H1 (cell line): ENCODE measurements at regions not wholly inside any gene's neighbourhood (a gene's known extent, or its start where the extent isn't known, plus 50 kb on each side); places are given as distances from the start of the nearest gene placed in this dataset.

Source experiments
- CTCF ChIA-PET: fragments of 300-600 bp; sonication (Branson Sonifier 250); formaldehyde crosslinking; loops from one replicate; lab custom pipeline; 2021; ENCODE audit not compliant: partially characterized antibody; lab: Charles Lee
- POLR2A ChIA-PET: fragments of 300-600 bp; sonication (Branson Sonifier 250); formaldehyde crosslinking; loops from one replicate; lab custom pipeline; 2021; ENCODE audit warnings: inconsistent platforms; ENCODE audit not compliant: partially characterized antibody; lab: Charles Lee
- DNase-seq, 2 experiments: peaks; one replicate each; pipeline versions ENCODE4 v3.0.0 to v3.0.0-alpha.2; 2010 to 2022; ENCODE audit warnings: low spot score in 2 of 2, low read depth in 1 of 2, mixed read lengths in 1 of 2
- FAIRE-seq: peaks from 2 replicates; lab custom pipeline; 2011; peaks lifted over from hg19 to GRCh38; lab: Jason Lieb, UNC
- H2AFZ ChIP-seq: 2 replicates; pipeline ENCODE4 v1.8.1; 2012; ENCODE audit warnings: low read length, inconsistent platforms
- H2AK5ac ChIP-seq: 2 replicates; pipeline ENCODE4 v1.6.1; 2013; ENCODE audit warnings: low read depth, low read length
- H2BK120ac ChIP-seq: replicated peaks from 2 replicates; pipeline ENCODE3; 2013; ENCODE audit warnings: low read depth, low read length, inconsistent platforms
- H2BK12ac ChIP-seq: 2 replicates; pipeline ENCODE4 v1.6.1; 2013; ENCODE audit warnings: low read depth, low read length
- H2BK15ac ChIP-seq: 2 replicates; pipeline ENCODE4 v1.6.1; 2013; ENCODE audit warnings: low read length
- H2BK20ac ChIP-seq: 2 replicates; pipeline ENCODE4 v1.6.1; 2013; ENCODE audit warnings: low read length
- H2BK5ac ChIP-seq: 2 replicates; pipeline ENCODE4 v1.6.1; 2013; ENCODE audit warnings: low read depth, low read length
- H3K14ac ChIP-seq: 2 replicates; pipeline ENCODE4 v1.6.1; 2013; ENCODE audit warnings: inconsistent platforms; ENCODE audit not compliant: insufficient read length
- H3K18ac ChIP-seq: 2 replicates; pipeline ENCODE4 v1.6.1; 2013; ENCODE audit warnings: low read length; ENCODE audit errors: extremely low read depth
- H3K23ac ChIP-seq: 2 replicates; pipeline ENCODE4 v1.6.1; 2013; ENCODE audit warnings: inconsistent platforms; ENCODE audit not compliant: insufficient read length
- H3K23me2 ChIP-seq: 2 replicates; pipeline ENCODE4 v1.6.1; 2013; ENCODE audit warnings: low read depth, low read length
- H3K27ac ChIP-seq: 2 replicates; pipeline ENCODE4 v1.6.1; 2011; ENCODE audit warnings: low read depth, low read length, inconsistent platforms
- H3K27me3 ChIP-seq, 4 experiments: replicated peaks in 1 of 4; 1 replicate in 1 of 4; 2 replicates in 3 of 4; pipeline versions ENCODE4 v1.6.1 to v1.8.1; 2011 to 2013; ENCODE audit warnings: low read length in 3 of 4, mild to moderate bottlenecking in 3 of 4, inconsistent platforms in 2 of 4, mixed read lengths in 2 of 4, moderate library complexity in 1 of 4; ENCODE audit not compliant: control insufficient read depth in 3 of 4, insufficient read depth in 3 of 4; ENCODE audit errors: extremely low read depth in 1 of 4
- H3K36me3 ChIP-seq, 4 experiments: 2 replicates each; pipeline versions ENCODE4 v1.6.1 to v1.8.1; 2011 to 2013; ENCODE audit warnings: mild to moderate bottlenecking in 4 of 4, low read length in 3 of 4, moderate library complexity in 2 of 4, control low read depth in 1 of 4, inconsistent platforms in 1 of 4; ENCODE audit not compliant: insufficient read depth in 4 of 4, control insufficient read depth in 2 of 4
- H3K4ac ChIP-seq: replicated peaks from 2 replicates; pipeline ENCODE3; 2013; ENCODE audit warnings: low read length, low read depth, mixed read lengths, inconsistent platforms; ENCODE audit not compliant: insufficient read length
- H3K4me1 ChIP-seq, 4 experiments: replicated peaks in 1 of 4; 1 replicate in 1 of 4; 2 replicates in 3 of 4; pipeline versions ENCODE4 v1.6.1 to v1.8.1; 2011 to 2013; ENCODE audit warnings: low read length in 3 of 4, inconsistent platforms in 2 of 4, mixed read lengths in 1 of 4; ENCODE audit not compliant: insufficient read depth in 4 of 4, control insufficient read depth in 3 of 4
- H3K4me2 ChIP-seq, 2 experiments: 2 replicates each; pipeline versions ENCODE4 v1.6.1 to v1.8.1; 2011 to 2013; ENCODE audit warnings: low read depth in 2 of 2, low read length in 2 of 2, control low read depth in 1 of 2, inconsistent platforms in 1 of 2, mild to moderate bottlenecking in 1 of 2; ENCODE audit not compliant: insufficient read depth in 1 of 2
- H3K4me3 ChIP-seq, 4 experiments: fragments of 200-600, 300-600 bp in 1 of 4; sonication (generic), shearing (Covaris generic), sonication (Bioruptor Twin) in 1 of 4; 2 replicates each; pipeline versions ENCODE4 v1.5.1 to v1.8.1; 2011 to 2016; ENCODE audit warnings: low read length in 4 of 4, low read depth in 3 of 4, control low read depth in 2 of 4, inconsistent platforms in 2 of 4, mild to moderate bottlenecking in 2 of 4, mixed read lengths in 1 of 4, moderate library complexity in 1 of 4; ENCODE audit not compliant: insufficient read depth in 2 of 4; ENCODE audit errors: extremely low read depth in 1 of 4
- H3K56ac ChIP-seq: replicated peaks from 2 replicates; pipeline ENCODE3; 2013; ENCODE audit warnings: low read depth, mild to moderate bottlenecking, mixed read lengths, low read length, inconsistent platforms; ENCODE audit not compliant: insufficient read length
- H3K79me1 ChIP-seq: 2 replicates; pipeline ENCODE4 v1.6.1; 2013; ENCODE audit warnings: low read depth, low read length, control low read depth
- H3K79me2 ChIP-seq, 2 experiments: 2 replicates each; pipeline versions ENCODE4 v1.6.1 to v1.8.1; 2012 to 2013; ENCODE audit warnings: low read length in 2 of 2, mild to moderate bottlenecking in 2 of 2, inconsistent platforms in 1 of 2; ENCODE audit not compliant: insufficient read depth in 2 of 2, control insufficient read depth in 1 of 2
- H3K9ac ChIP-seq, 4 experiments: replicated peaks in 1 of 4; 1 replicate in 1 of 4; 2 replicates in 3 of 4; pipeline versions ENCODE4 v1.6.1 to v1.8.1; 2011 to 2013; ENCODE audit warnings: low read depth in 3 of 4, low read length in 3 of 4, control low read depth in 2 of 4, mild to moderate bottlenecking in 2 of 4, moderate library complexity in 2 of 4, inconsistent platforms in 1 of 4; ENCODE audit errors: extremely low read depth in 1 of 4
- H3K9me3 ChIP-seq, 2 experiments: 2 replicates each; pipeline versions ENCODE4 v1.6.1 to v1.8.1; 2012 to 2013; ENCODE audit warnings: mild to moderate bottlenecking in 2 of 2, moderate library complexity in 2 of 2, control low read depth in 1 of 2, inconsistent platforms in 1 of 2, low read depth in 1 of 2, low read length in 1 of 2, mixed read lengths in 1 of 2; ENCODE audit not compliant: insufficient read depth in 2 of 2
- H4K20me1 ChIP-seq, 2 experiments: replicated peaks in 1 of 2; 2 replicates each; pipeline versions ENCODE3 to v1.8.1; 2011 to 2013; ENCODE audit warnings: inconsistent platforms in 2 of 2, low read length in 2 of 2, mild to moderate bottlenecking in 1 of 2; ENCODE audit not compliant: insufficient read depth in 2 of 2, control insufficient read depth in 1 of 2
- H4K5ac ChIP-seq: 2 replicates; pipeline ENCODE4 v1.6.1; 2013; ENCODE audit warnings: low read length, low read depth, mixed read lengths, inconsistent platforms; ENCODE audit not compliant: insufficient read length
- H4K8ac ChIP-seq: 2 replicates; pipeline ENCODE4 v1.8.0; 2013; ENCODE audit warnings: mild to moderate bottlenecking, moderate library complexity, low read length, inconsistent platforms; ENCODE audit not compliant: insufficient read depth; ENCODE audit errors: extremely low read depth
- H4K91ac ChIP-seq: replicated peaks from 2 replicates; pipeline ENCODE3; 2013; ENCODE audit warnings: low read length, mixed read lengths, inconsistent platforms; ENCODE audit not compliant: insufficient read length
- ATF3 ChIP-seq: IDR thresholded peaks from 2 replicates; pipeline ENCODE4 v1.6.1; 2011; ENCODE audit warnings: low read depth, mild to moderate bottlenecking, low read length; ENCODE audit not compliant: insufficient read depth
- BACH1 ChIP-seq: IDR thresholded peaks from 2 replicates; pipeline ENCODE4 v1.6.1; 2012; ENCODE audit warnings: low read length, improper control_type of control experiment
- CREB1 ChIP-seq: IDR thresholded peaks from 2 replicates; pipeline ENCODE4 v1.6.1; 2012; ENCODE audit warnings: inconsistent platforms
- CTCF ChIP-seq, 3 experiments: IDR thresholded peaks; 1 replicate in 2 of 3; 2 replicates in 1 of 3; pipeline versions ENCODE4 v1.5.1 to v1.6.1; 2011; ENCODE audit warnings: low read length in 3 of 3, mild to moderate bottlenecking in 3 of 3, inconsistent platforms in 2 of 3, low read depth in 1 of 3, moderate library complexity in 1 of 3; ENCODE audit not compliant: insufficient read depth in 1 of 3; ENCODE audit errors: control extremely low read depth in 1 of 3
- GTF2F1 ChIP-seq: IDR thresholded peaks from 2 replicates; pipeline ENCODE4 v1.6.1; 2012; ENCODE audit warnings: low read depth, low read length, improper control_type of control experiment, borderline replicate concordance
- KDM4A ChIP-seq: IDR thresholded peaks from one replicate; pipeline ENCODE4 v1.7.1; 2012; ENCODE audit warnings: low read depth, mild to moderate bottlenecking, moderate library complexity, low read length, inconsistent platforms; ENCODE audit not compliant: severe bottlenecking
- MAX ChIP-seq: IDR thresholded peaks from 2 replicates; pipeline ENCODE4 v1.6.1; 2012; ENCODE audit warnings: inconsistent platforms
- NANOG ChIP-seq: IDR thresholded peaks from 2 replicates; pipeline ENCODE4 v1.6.1; 2011; ENCODE audit warnings: low read length, low read depth, mild to moderate bottlenecking, inconsistent platforms; ENCODE audit not compliant: insufficient read depth, poor library complexity, severe bottlenecking
- RBBP5 ChIP-seq: IDR thresholded peaks from 2 replicates; pipeline ENCODE4 v1.7.1; 2012; ENCODE audit warnings: low read depth, mild to moderate bottlenecking, inconsistent platforms, low read length, moderate library complexity, borderline replicate concordance
- WGBS, 2 experiments: shearing (Covaris generic) in 1 of 2; methylation state at CpG; one replicate each; pipeline versions ENCODE4 v1.1.6 to v1.1.7; 2013 to 2015; ENCODE audit warnings: low lambda C conversion rate in 2 of 2, mixed read lengths in 2 of 2, inconsistent platforms in 1 of 2, low coverage in 1 of 2, missing lambda C conversion rate in 1 of 2; ENCODE audit not compliant: insufficient replicate concordance in 2 of 2, insufficient coverage in 1 of 2, insufficient read length in 1 of 2; ENCODE audit errors: extremely low coverage in 1 of 2, missing lambda C conversion rate in 1 of 2; 5-methylcytosine and 5-hydroxymethylcytosine counted together

- Histone ChIP-seq H2BK20ac (no peak overlapping the region), H3K23me2 (no peaks in the 10 kb centered on the region), H2BK120ac (no peak overlapping the region), H3K4me2 (no peak overlapping the region), H3K4me1 (no peaks in the 10 kb centered on the region), H2BK12ac (no peak overlapping the region), H4K20me1 (no peaks in the 10 kb centered on the region), H3K9ac (no peak overlapping the region; a peak in 1 of 7 replicates), H3K14ac (no peak overlapping the region), H3K36me3 (no peaks in the 10 kb centered on the region), H3K23ac (no peak overlapping the region), H4K91ac (no peak overlapping the region), H3K4ac (no peak overlapping the region), H3K79me2 (no peaks in the 10 kb centered on the region), H4K5ac (no peak overlapping the region), H2BK5ac (no peak overlapping the region), H3K4me3 (no peak overlapping the region), H3K18ac (no peak overlapping the region), H3K79me1 (no peaks in the 10 kb centered on the region), H2AK5ac (no peak overlapping the region), H3K9me3 (no peaks in the 10 kb centered on the region), H2BK15ac (no peak overlapping the region), H2AFZ (no peak overlapping the region), H3K56ac (no peak overlapping the region), H3K27me3 (no peaks in the 10 kb centered on the region), H4K8ac (no peak overlapping the region), H3K27ac (no peak overlapping the region)
- ChIA-PET CTCF (interaction anchor here (2.0 kb wide), 1 partner anchor 102 kb away, joined by 7 read pairs; no protein-coding TSS in a partner anchor), POLR2A (no interaction called here)
- no peak for DNase-seq
- 87% methylated on average over 2 of the region's 2 CpGs; no CpG with 5 or more reads in 1 of the 2 experiments for WGBS, 2 experiments
- FAIRE-seq: no peak
- no peak for TF ChIP-seq GTF2F1
- no peak for TF ChIP-seq ATF3
- TF ChIP-seq RBBP5: no peak
- no peak for TF ChIP-seq KDM4A
- no peak for TF ChIP-seq NANOG
- no peak for TF ChIP-seq MAX
- TF ChIP-seq CREB1: no peak
- TF ChIP-seq BACH1: no peak
- TF ChIP-seq CTCF (IDR thresholded peaks at IDR 0.05; ENCODE audit: control extremely low read depth in 1 of 3, insufficient read depth in 1 of 3, low read depth in 1 of 3, low read length in 3 of 3): no peak
Measured at GRCh38 chr5:144040615-144041305, 129.7 kb downstream of the YIPF5 start.
